H1 (cell line): ENCODE measurements at regions not wholly inside any gene's neighbourhood (a gene's known extent, or its start where the extent isn't known, plus 50 kb on each side); places are given as distances from the start of the nearest gene placed in this dataset.
A peak's percentile ranks its signal among the peaks of the same experiment; 100 is the strongest.

Experiments used
- CTCF ChIA-PET: fragments of 300-600 bp; sonication (Branson Sonifier 250); formaldehyde crosslinking; loops from one replicate; lab custom pipeline; 2021; ENCODE audit not compliant: partially characterized antibody; lab: Charles Lee
- POLR2A ChIA-PET: fragments of 300-600 bp; sonication (Branson Sonifier 250); formaldehyde crosslinking; loops from one replicate; lab custom pipeline; 2021; ENCODE audit warnings: inconsistent platforms; ENCODE audit not compliant: partially characterized antibody; lab: Charles Lee
- DNase-seq, 2 experiments: peaks; one replicate each; pipeline versions ENCODE4 v3.0.0 to v3.0.0-alpha.2; 2010 to 2022; ENCODE audit warnings: low spot score in 2 of 2, low read depth in 1 of 2, mixed read lengths in 1 of 2
- FAIRE-seq: peaks from 2 replicates; lab custom pipeline; 2011; peaks lifted over from hg19 to GRCh38; lab: Jason Lieb, UNC
- H2AFZ ChIP-seq: 2 replicates; pipeline ENCODE4 v1.8.1; 2012; ENCODE audit warnings: low read length, inconsistent platforms
- H2AK5ac ChIP-seq: 2 replicates; pipeline ENCODE4 v1.6.1; 2013; ENCODE audit warnings: low read depth, low read length
- H2BK120ac ChIP-seq: replicated peaks from 2 replicates; pipeline ENCODE3; 2013; ENCODE audit warnings: low read depth, low read length, inconsistent platforms
- H2BK12ac ChIP-seq: 2 replicates; pipeline ENCODE4 v1.6.1; 2013; ENCODE audit warnings: low read depth, low read length
- H2BK15ac ChIP-seq: 2 replicates; pipeline ENCODE4 v1.6.1; 2013; ENCODE audit warnings: low read length
- H2BK20ac ChIP-seq: 2 replicates; pipeline ENCODE4 v1.6.1; 2013; ENCODE audit warnings: low read length
- H2BK5ac ChIP-seq: 2 replicates; pipeline ENCODE4 v1.6.1; 2013; ENCODE audit warnings: low read depth, low read length
- H3K14ac ChIP-seq: 2 replicates; pipeline ENCODE4 v1.6.1; 2013; ENCODE audit warnings: inconsistent platforms; ENCODE audit not compliant: insufficient read length
- H3K18ac ChIP-seq: 2 replicates; pipeline ENCODE4 v1.6.1; 2013; ENCODE audit warnings: low read length; ENCODE audit errors: extremely low read depth
- H3K23ac ChIP-seq: 2 replicates; pipeline ENCODE4 v1.6.1; 2013; ENCODE audit warnings: inconsistent platforms; ENCODE audit not compliant: insufficient read length
- H3K23me2 ChIP-seq: 2 replicates; pipeline ENCODE4 v1.6.1; 2013; ENCODE audit warnings: low read depth, low read length
- H3K27ac ChIP-seq: 2 replicates; pipeline ENCODE4 v1.6.1; 2011; ENCODE audit warnings: low read depth, low read length, inconsistent platforms
- H3K27me3 ChIP-seq, 4 experiments: replicated peaks in 1 of 4; 1 replicate in 1 of 4; 2 replicates in 3 of 4; pipeline versions ENCODE4 v1.6.1 to v1.8.1; 2011 to 2013; ENCODE audit warnings: low read length in 3 of 4, mild to moderate bottlenecking in 3 of 4, inconsistent platforms in 2 of 4, mixed read lengths in 2 of 4, moderate library complexity in 1 of 4; ENCODE audit not compliant: control insufficient read depth in 3 of 4, insufficient read depth in 3 of 4; ENCODE audit errors: extremely low read depth in 1 of 4
- H3K36me3 ChIP-seq, 4 experiments: 2 replicates each; pipeline versions ENCODE4 v1.6.1 to v1.8.1; 2011 to 2013; ENCODE audit warnings: mild to moderate bottlenecking in 4 of 4, low read length in 3 of 4, moderate library complexity in 2 of 4, control low read depth in 1 of 4, inconsistent platforms in 1 of 4; ENCODE audit not compliant: insufficient read depth in 4 of 4, control insufficient read depth in 2 of 4
- H3K4ac ChIP-seq: replicated peaks from 2 replicates; pipeline ENCODE3; 2013; ENCODE audit warnings: low read length, low read depth, mixed read lengths, inconsistent platforms; ENCODE audit not compliant: insufficient read length
- H3K4me1 ChIP-seq, 4 experiments: replicated peaks in 1 of 4; 1 replicate in 1 of 4; 2 replicates in 3 of 4; pipeline versions ENCODE4 v1.6.1 to v1.8.1; 2011 to 2013; ENCODE audit warnings: low read length in 3 of 4, inconsistent platforms in 2 of 4, mixed read lengths in 1 of 4; ENCODE audit not compliant: insufficient read depth in 4 of 4, control insufficient read depth in 3 of 4
- H3K4me2 ChIP-seq, 2 experiments: 2 replicates each; pipeline versions ENCODE4 v1.6.1 to v1.8.1; 2011 to 2013; ENCODE audit warnings: low read depth in 2 of 2, low read length in 2 of 2, control low read depth in 1 of 2, inconsistent platforms in 1 of 2, mild to moderate bottlenecking in 1 of 2; ENCODE audit not compliant: insufficient read depth in 1 of 2
- H3K4me3 ChIP-seq, 4 experiments: fragments of 200-600, 300-600 bp in 1 of 4; sonication (generic), shearing (Covaris generic), sonication (Bioruptor Twin) in 1 of 4; 2 replicates each; pipeline versions ENCODE4 v1.5.1 to v1.8.1; 2011 to 2016; ENCODE audit warnings: low read length in 4 of 4, low read depth in 3 of 4, control low read depth in 2 of 4, inconsistent platforms in 2 of 4, mild to moderate bottlenecking in 2 of 4, mixed read lengths in 1 of 4, moderate library complexity in 1 of 4; ENCODE audit not compliant: insufficient read depth in 2 of 4; ENCODE audit errors: extremely low read depth in 1 of 4
- H3K56ac ChIP-seq: replicated peaks from 2 replicates; pipeline ENCODE3; 2013; ENCODE audit warnings: low read depth, mild to moderate bottlenecking, mixed read lengths, low read length, inconsistent platforms; ENCODE audit not compliant: insufficient read length
- H3K79me1 ChIP-seq: 2 replicates; pipeline ENCODE4 v1.6.1; 2013; ENCODE audit warnings: low read depth, low read length, control low read depth
- H3K79me2 ChIP-seq, 2 experiments: 2 replicates each; pipeline versions ENCODE4 v1.6.1 to v1.8.1; 2012 to 2013; ENCODE audit warnings: low read length in 2 of 2, mild to moderate bottlenecking in 2 of 2, inconsistent platforms in 1 of 2; ENCODE audit not compliant: insufficient read depth in 2 of 2, control insufficient read depth in 1 of 2
- H3K9ac ChIP-seq, 4 experiments: replicated peaks in 1 of 4; 1 replicate in 1 of 4; 2 replicates in 3 of 4; pipeline versions ENCODE4 v1.6.1 to v1.8.1; 2011 to 2013; ENCODE audit warnings: low read depth in 3 of 4, low read length in 3 of 4, control low read depth in 2 of 4, mild to moderate bottlenecking in 2 of 4, moderate library complexity in 2 of 4, inconsistent platforms in 1 of 4; ENCODE audit errors: extremely low read depth in 1 of 4
- H3K9me3 ChIP-seq, 2 experiments: 2 replicates each; pipeline versions ENCODE4 v1.6.1 to v1.8.1; 2012 to 2013; ENCODE audit warnings: mild to moderate bottlenecking in 2 of 2, moderate library complexity in 2 of 2, control low read depth in 1 of 2, inconsistent platforms in 1 of 2, low read depth in 1 of 2, low read length in 1 of 2, mixed read lengths in 1 of 2; ENCODE audit not compliant: insufficient read depth in 2 of 2
- H4K20me1 ChIP-seq, 2 experiments: replicated peaks in 1 of 2; 2 replicates each; pipeline versions ENCODE3 to v1.8.1; 2011 to 2013; ENCODE audit warnings: inconsistent platforms in 2 of 2, low read length in 2 of 2, mild to moderate bottlenecking in 1 of 2; ENCODE audit not compliant: insufficient read depth in 2 of 2, control insufficient read depth in 1 of 2
- H4K5ac ChIP-seq: 2 replicates; pipeline ENCODE4 v1.6.1; 2013; ENCODE audit warnings: low read length, low read depth, mixed read lengths, inconsistent platforms; ENCODE audit not compliant: insufficient read length
- H4K8ac ChIP-seq: 2 replicates; pipeline ENCODE4 v1.8.0; 2013; ENCODE audit warnings: mild to moderate bottlenecking, moderate library complexity, low read length, inconsistent platforms; ENCODE audit not compliant: insufficient read depth; ENCODE audit errors: extremely low read depth
- H4K91ac ChIP-seq: replicated peaks from 2 replicates; pipeline ENCODE3; 2013; ENCODE audit warnings: low read length, mixed read lengths, inconsistent platforms; ENCODE audit not compliant: insufficient read length
- WGBS, 2 experiments: shearing (Covaris generic) in 1 of 2; methylation state at CpG; one replicate each; pipeline versions ENCODE4 v1.1.6 to v1.1.7; 2013 to 2015; ENCODE audit warnings: low lambda C conversion rate in 2 of 2, mixed read lengths in 2 of 2, inconsistent platforms in 1 of 2, low coverage in 1 of 2, missing lambda C conversion rate in 1 of 2; ENCODE audit not compliant: insufficient replicate concordance in 2 of 2, insufficient coverage in 1 of 2, insufficient read length in 1 of 2; ENCODE audit errors: extremely low coverage in 1 of 2, missing lambda C conversion rate in 1 of 2; 5-methylcytosine and 5-hydroxymethylcytosine counted together
- TF ChIP-seq, protein P1 (sequence below): IDR thresholded peaks from 2 replicates; pipeline ENCODE4 v1.6.1; 2012; ENCODE audit warnings: low read length, inconsistent platforms

DNA sequence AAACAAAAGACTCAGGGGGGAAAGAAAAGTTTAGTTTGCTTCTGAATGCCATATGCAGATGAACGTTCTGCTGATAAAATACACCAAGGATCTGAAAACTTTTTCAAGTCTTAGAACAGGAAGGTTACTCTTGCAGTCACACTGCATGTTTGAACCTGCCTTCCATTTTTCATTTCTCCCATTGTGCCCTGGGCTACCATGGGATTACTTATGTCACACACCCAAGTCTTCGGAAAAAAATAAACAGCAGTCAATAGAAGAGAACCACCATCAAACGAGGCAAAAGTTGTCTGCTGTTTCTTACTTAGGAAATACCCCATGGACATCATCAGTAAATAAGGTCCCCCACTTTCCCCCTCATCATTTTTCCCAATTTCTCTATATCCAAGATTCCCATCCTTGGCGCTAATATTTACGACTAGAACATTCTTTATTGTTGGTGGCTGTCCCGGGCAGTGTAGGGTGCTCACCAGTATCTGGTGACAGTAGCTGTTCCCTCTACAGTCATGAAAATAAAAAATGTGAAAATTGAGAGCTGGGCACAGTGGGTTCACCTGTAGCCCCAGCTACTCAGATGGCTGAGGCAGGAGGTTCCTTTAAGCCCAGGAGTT lies 202.5 kb downstream of the BCAS1 start:
- Histone ChIP-seq H3K4me2 (peak overlapping the region; percentile 41 to 51), H4K5ac (peak overlapping the region; percentile 46), H3K4me1 (peaks cover 7 to 32% (median 18%) of the 10 kb centered on the region in 4 experiments; a peak in 6 of 7 replicates), H3K18ac (peak overlapping the region; percentile 93; the same call in 1 of the 2 replicates), H2AFZ (no peak overlapping the region), H2AK5ac (peak overlapping the region; percentile 58; the same call in 1 of the 2 replicates), H3K27ac (peak overlapping the region; percentile 25; the same call in 1 of the 2 replicates), H3K79me2 (no peaks in the 10 kb centered on the region), H3K27me3 (no peaks in the 10 kb centered on the region), H4K91ac (peak overlapping the region; percentile 37), H2BK12ac (peak overlapping the region; percentile 99), H4K20me1 (no peaks in the 10 kb centered on the region), H3K9ac (no peak overlapping the region; a peak in 2 of 7 replicates), H3K23ac (no peak overlapping the region), H3K4me3 (peak overlapping the region in 1 of 4 experiments; percentile 25; a peak in 2 of 8 replicates), H2BK20ac (peak overlapping the region; percentile 77), H3K14ac (no peak overlapping the region), H3K4ac (peak overlapping the region; percentile 86), H2BK15ac (0 out of 2 replicates have a peak overlapping the region, but pooled peaks have one; percentile 37), H4K8ac (no peak overlapping the region), H3K79me1 (no peaks in the 10 kb centered on the region), H3K23me2 (no peaks in the 10 kb centered on the region), H3K56ac (peak overlapping the region; percentile 3), H3K9me3 (no peaks in the 10 kb centered on the region), H2BK120ac (peak overlapping the region; percentile 34), H2BK5ac (peak overlapping the region; percentile 97), H3K36me3 (no peaks in the 10 kb centered on the region)
- no peak for DNase-seq
- FAIRE-seq, result no peak
- 26% methylated on average over 6 of the region's 6 CpGs; no CpG with 5 or more reads in 1 of the 2 experiments for WGBS, 2 experiments
- ChIA-PET CTCF (interaction anchor here (0.6 to 4.9 kb wide), 4 partner anchors 13 to 51 kb away, joined by 3 to 23 read pairs (median 4); no protein-coding TSS in a partner anchor), POLR2A (interaction anchor here (0.5 to 1.9 kb wide), 5 partner anchors 9 to 245 kb away, joined by 3 to 6 read pairs (median 3); no protein-coding TSS in a partner anchor)
- TF ChIP-seq, protein P1, sequence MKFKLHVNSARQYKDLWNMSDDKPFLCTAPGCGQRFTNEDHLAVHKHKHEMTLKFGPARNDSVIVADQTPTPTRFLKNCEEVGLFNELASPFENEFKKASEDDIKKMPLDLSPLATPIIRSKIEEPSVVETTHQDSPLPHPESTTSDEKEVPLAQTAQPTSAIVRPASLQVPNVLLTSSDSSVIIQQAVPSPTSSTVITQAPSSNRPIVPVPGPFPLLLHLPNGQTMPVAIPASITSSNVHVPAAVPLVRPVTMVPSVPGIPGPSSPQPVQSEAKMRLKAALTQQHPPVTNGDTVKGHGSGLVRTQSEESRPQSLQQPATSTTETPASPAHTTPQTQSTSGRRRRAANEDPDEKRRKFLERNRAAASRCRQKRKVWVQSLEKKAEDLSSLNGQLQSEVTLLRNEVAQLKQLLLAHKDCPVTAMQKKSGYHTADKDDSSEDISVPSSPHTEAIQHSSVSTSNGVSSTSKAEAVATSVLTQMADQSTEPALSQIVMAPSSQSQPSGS, result 0 out of 2 replicates have a peak, but pooled peaks have one; percentile 45
